SK-N-SH (cell line): ENCODE measurements at regions not wholly inside any gene's neighbourhood (a gene's known extent, or its start where the extent isn't known, plus 50 kb on each side); places are given as distances from the start of the nearest gene placed in this dataset.

Experiments
- POLR2AphosphoS5 ChIP-seq: IDR thresholded peaks from 2 replicates; pipeline ENCODE4 v1.6.1; 2012; ENCODE audit warnings: low read depth, low read length
- SIN3A ChIP-seq: IDR thresholded peaks from 2 replicates; pipeline ENCODE4 v1.6.1; 2012; ENCODE audit warnings: low read depth, mild to moderate bottlenecking, low read length, moderate library complexity, borderline replicate concordance
- TCF12 ChIP-seq: IDR thresholded peaks from 2 replicates; pipeline ENCODE4 v1.4.0; 2012
- TF ChIP-seq, protein P1 (sequence below): fragments of 150-350 bp; IDR thresholded peaks from 2 replicates; pipeline ENCODE4 v1.6.1; 2017; ENCODE audit warnings: antibody characterized with exemption, low read length, low read depth, borderline replicate concordance
- TF ChIP-seq, protein P2 (sequence below): fragments of 200-600 bp; sonication (generic); IDR thresholded peaks from 2 replicates; pipeline ENCODE4 v1.6.1; 2017; ENCODE audit warnings: antibody characterized with exemption, mild to moderate bottlenecking, moderate library complexity
- TF ChIP-seq, protein P3 (sequence below): IDR thresholded peaks from 2 replicates; pipeline ENCODE4 v1.6.1; 2012; ENCODE audit warnings: mild to moderate bottlenecking, low read depth, low read length, moderate library complexity

DNA sequence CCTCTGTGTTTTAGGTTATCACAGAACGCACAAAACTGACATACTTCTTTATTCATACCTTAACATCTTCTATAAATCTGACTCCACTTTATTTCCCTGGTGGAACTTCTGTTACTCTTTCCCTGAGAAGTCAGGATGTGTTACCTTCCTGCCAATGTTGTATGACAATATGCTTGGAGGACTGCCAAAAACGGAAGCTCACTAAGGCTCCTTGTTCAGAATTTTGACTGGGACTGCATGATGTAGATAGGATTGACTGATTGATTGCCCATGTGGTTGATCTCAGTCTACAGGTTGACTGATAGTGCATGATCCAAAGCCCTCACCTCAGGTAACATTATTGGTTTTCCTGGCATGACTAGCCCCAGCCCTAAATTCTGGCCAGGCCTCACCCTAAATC, 319.4 kb downstream of the TLR4 start:
- TF ChIP-seq, protein P1, sequence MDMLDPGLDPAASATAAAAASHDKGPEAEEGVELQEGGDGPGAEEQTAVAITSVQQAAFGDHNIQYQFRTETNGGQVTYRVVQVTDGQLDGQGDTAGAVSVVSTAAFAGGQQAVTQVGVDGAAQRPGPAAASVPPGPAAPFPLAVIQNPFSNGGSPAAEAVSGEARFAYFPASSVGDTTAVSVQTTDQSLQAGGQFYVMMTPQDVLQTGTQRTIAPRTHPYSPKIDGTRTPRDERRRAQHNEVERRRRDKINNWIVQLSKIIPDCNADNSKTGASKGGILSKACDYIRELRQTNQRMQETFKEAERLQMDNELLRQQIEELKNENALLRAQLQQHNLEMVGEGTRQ = no peak
- TF ChIP-seq, protein P2, sequence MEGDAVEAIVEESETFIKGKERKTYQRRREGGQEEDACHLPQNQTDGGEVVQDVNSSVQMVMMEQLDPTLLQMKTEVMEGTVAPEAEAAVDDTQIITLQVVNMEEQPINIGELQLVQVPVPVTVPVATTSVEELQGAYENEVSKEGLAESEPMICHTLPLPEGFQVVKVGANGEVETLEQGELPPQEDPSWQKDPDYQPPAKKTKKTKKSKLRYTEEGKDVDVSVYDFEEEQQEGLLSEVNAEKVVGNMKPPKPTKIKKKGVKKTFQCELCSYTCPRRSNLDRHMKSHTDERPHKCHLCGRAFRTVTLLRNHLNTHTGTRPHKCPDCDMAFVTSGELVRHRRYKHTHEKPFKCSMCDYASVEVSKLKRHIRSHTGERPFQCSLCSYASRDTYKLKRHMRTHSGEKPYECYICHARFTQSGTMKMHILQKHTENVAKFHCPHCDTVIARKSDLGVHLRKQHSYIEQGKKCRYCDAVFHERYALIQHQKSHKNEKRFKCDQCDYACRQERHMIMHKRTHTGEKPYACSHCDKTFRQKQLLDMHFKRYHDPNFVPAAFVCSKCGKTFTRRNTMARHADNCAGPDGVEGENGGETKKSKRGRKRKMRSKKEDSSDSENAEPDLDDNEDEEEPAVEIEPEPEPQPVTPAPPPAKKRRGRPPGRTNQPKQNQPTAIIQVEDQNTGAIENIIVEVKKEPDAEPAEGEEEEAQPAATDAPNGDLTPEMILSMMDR = no peak
- TF ChIP-seq, protein P3, sequence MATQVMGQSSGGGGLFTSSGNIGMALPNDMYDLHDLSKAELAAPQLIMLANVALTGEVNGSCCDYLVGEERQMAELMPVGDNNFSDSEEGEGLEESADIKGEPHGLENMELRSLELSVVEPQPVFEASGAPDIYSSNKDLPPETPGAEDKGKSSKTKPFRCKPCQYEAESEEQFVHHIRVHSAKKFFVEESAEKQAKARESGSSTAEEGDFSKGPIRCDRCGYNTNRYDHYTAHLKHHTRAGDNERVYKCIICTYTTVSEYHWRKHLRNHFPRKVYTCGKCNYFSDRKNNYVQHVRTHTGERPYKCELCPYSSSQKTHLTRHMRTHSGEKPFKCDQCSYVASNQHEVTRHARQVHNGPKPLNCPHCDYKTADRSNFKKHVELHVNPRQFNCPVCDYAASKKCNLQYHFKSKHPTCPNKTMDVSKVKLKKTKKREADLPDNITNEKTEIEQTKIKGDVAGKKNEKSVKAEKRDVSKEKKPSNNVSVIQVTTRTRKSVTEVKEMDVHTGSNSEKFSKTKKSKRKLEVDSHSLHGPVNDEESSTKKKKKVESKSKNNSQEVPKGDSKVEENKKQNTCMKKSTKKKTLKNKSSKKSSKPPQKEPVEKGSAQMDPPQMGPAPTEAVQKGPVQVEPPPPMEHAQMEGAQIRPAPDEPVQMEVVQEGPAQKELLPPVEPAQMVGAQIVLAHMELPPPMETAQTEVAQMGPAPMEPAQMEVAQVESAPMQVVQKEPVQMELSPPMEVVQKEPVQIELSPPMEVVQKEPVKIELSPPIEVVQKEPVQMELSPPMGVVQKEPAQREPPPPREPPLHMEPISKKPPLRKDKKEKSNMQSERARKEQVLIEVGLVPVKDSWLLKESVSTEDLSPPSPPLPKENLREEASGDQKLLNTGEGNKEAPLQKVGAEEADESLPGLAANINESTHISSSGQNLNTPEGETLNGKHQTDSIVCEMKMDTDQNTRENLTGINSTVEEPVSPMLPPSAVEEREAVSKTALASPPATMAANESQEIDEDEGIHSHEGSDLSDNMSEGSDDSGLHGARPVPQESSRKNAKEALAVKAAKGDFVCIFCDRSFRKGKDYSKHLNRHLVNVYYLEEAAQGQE = no peak
- TF ChIP-seq POLR2AphosphoS5 (no peak), TCF12 (no peak), SIN3A (no peak)
